HG03354 (cell line): ENCODE measurements at regions not wholly inside any gene's neighbourhood (a gene's known extent, or its start where the extent isn't known, plus 50 kb on each side); places are given as distances from the start of the nearest gene placed in this dataset.
"Not testable (repeated sequence)": the region's sequence is repeated elsewhere in the genome, so short reads cannot be mapped to it uniquely, and the experiment has no call there.

Experiments used
- ATAC-seq: cut with Tn5 transposase; IDR thresholded peaks from one replicate; pipeline ENCODE4 v1.9.1; 2021; ENCODE audit warnings: mild to moderate bottlenecking; ENCODE audit not compliant: unreplicated experiment, poor library complexity, severe bottlenecking

DNA sequence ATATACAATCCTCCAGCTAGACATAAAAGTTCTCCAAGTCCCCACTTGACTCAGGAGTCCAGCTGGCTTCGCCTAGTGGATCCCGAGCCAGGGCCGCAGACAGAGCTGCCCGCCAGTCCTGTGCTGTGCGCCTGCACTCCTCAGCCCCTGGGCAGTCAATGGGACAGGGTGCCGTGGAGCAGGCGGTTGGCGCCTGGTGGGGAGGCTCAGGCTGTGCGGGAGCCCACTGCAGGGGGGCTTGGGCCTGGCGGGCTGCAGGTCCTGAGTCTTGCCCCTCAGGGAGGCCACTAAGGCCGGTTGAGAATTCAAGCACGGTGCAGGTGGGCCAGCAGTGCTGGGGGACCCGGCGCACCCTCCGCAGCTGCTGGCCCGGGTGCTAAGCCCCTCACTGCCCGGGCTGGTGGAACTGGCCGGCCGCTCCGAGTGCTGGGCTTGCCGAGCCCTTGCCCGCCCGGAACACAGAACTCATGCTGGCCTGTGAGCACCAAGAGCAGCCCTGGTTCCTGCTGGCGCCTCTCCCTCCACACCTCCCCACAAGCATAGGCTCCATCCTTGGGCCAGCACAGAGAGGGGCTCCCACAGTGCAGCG, 884.8 kb upstream of the LRRC4C start:
- ATAC-seq, result no peak

DNA sequence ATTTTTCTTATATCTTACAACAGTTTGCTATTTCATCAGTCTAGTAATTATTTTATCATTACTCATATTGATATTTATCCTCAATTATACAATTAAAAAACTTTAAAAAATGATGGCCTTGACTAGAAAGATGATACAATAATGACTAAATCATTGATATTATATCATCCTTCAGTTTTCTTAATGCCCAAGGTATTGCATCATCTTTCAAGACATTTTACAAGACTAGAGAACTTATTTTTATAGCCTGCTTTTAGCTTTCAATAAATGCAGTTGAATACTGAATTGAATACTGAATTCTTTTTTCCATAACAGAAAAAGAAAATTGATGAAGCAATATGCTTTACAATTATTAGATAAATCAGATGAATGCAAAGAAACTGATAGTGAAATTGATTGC, 886.5 kb upstream of the LRRC4C start:
- ATAC-seq, result no peak

DNA sequence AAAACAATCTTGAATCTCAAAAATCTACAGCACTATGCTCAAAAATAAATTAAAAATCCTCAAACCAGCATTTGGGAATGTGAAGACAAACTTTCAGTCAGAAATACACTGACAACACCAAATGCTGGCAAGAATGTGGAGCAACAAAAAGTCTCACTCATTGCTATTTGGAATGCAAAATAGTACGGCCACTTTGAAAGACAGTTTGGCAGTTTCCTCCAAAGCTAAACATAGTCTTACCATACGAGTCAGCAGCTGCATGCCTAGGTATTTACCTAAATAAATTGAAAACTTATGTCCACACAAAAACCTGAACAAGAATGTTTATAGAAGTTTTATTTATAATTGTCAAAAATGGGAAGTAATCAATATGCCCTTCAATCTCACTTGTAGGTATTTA, 904.2 kb upstream of the LRRC4C start:
- ATAC-seq, result no peak

DNA sequence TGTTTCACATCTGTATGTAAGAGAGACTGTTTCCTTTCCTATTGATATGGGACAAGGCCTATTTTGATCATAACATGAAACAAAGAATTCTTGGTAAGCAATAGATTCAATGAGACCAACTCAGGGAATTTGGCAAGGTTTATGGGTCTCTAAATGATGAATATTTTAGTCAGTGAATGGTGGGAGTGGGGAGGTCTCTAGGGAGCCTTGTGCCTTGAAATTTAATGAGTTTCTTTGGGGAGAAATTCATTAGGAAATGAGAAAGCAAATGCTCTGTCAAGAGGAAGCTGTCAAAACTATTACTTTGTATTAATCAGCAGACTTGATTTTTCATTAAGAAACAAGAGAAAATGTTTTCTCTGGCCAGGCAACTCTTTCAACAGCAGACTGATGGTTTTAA, 921.7 kb upstream of the API5 start:
- ATAC-seq, result no peak

DNA sequence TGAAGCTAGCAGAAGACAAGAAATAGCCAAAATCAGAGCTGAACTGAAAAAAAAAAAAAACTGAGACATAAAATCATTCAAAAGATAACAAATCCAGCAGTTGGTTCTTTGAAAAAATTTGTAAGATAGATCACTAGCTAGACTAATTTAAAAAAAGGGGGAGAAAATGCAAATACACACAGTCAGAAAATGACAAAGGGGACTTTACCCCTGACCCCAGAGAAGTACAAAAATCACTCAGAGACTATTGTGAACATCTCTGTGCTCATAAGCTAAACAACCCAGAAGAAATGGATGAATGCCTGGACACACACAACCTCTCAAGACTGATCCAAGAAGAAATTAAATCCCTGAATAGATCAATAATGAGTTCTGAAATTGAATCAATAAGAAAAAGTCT, 914.3 kb upstream of the API5 start:
- ATAC-seq, result no peak

DNA sequence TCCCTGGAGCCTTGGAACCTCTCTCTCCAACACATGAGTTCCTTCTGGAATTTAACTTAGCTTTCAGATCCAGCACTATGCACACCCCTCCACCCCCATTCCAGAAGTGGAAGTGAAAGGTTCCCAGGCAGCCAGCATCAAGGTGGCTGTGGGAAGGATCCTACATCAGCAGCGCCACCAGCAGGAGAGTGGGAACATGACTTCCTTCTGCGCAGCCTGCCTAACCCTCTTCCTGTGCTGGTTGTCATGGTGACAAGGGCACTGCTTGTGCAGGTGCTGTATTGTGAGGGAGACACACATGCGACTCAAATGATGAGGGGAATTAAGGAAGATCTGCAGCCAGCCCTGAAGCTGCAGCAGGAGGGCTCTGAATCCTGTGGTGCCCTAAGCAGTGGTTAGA, 904.5 kb upstream of the API5 start:
- no peak for ATAC-seq

DNA sequence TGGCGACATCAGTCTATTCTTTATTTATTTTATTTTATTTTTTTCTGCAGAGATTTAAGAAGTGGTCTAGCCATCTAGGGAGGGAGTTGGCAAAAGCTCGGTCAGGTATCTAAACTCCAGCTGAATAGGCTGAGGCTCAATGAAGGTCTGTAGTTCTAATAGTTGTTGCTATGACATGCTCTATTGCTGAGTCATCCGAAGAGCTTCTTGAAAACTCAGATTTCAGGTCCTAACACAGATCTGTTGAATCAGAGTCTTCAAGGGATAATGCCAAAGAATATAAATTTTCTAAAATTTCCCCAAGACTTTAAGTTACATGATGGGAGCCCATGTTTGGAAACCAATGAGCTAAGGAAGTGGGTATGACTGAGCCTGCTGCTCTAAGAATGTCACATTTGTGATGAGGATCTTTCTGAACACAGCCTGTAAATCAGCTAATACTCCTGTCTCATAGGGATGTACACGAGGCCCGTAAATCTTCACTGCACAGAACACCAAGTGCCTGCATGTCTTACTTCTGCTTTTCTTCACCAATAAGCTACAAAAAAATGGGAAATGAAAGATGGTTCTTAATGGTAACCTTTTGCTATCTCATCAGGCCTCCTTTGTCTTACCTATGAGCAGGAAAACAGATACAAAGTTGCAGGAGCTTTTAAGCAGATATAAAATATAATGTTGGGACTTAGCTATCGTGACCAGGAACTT, 901.4 kb upstream of the API5 start:
- no peak for ATAC-seq

DNA sequence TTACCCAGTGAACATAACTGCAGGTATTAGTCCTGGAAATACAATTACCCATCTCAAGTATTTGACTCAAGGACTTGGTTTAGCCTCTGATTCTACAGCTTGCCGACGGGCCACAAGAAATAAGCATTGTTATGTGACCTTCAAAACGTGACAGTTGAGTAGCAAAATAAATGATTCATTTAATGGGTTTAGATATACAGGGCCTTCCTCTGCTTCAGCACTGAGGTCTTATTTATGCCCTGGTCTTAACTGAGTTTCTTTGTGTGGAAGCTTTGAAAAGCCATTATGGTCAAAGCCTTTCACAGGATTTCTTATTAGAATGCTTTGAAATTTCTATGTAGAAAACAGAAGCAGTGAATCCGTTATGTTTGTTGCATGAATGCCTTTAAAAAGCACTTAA, 899.2 kb upstream of the API5 start:
- no peak for ATAC-seq

DNA sequence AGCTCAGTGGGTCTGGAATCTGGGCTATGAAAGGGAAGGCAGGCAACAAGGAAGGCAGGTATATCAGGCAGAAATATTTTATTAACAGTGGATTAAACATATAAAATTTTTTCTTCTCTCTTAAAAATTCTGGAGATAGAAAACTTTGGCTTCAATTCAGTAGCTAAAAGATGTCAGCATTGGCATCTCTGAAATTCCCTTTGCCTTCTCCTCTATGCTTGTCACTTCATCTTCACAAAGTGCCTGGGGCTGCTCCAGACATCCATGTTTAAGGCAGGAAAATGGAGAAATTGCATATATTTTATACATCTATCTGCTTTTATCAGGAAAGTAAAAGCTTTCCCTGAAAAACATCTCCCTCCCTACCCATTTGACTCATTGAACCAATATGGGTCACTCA, 894.1 kb upstream of the API5 start:
- ATAC-seq, result no peak

DNA sequence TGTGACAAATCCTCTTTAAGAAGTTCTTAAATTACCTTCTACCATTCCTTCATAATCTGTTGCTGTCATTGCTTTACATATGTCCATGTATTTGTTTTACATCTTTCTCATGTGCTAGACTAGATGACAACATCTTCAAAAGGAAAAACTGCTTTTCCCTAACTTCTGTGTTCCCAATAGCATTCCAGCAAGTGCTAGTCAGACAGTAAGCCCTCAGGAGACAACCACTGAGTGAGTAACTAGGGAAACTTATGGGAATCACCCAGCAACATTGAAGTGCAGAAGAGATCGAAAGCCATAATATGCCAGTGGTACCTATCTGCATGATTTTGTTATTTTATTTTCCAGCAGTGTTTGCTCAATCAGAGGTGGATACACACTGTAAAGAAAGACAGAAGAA, 889.7 kb upstream of the API5 start:
- ATAC-seq, result no peak

DNA sequence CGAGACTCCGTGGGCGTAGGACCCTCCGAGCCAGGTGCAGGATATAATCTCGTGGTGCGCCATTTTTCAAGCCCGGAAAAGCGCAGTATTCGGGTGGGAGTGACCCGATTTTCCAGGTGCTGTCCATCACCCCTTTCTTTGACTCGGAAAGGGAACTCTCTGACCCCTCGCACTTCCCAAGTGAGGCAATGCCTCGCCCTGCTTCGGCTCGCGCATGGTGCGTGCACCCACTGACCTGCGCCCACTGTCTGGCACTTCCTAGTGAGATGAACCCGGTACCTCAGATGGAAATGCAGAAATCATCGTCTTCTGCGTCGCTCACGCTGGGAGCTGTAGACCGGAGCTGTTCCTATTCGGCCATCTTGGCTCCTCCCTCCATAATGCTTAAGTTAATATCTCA, 876.9 kb upstream of the API5 start:
- not testable (repeated sequence) for ATAC-seq

DNA sequence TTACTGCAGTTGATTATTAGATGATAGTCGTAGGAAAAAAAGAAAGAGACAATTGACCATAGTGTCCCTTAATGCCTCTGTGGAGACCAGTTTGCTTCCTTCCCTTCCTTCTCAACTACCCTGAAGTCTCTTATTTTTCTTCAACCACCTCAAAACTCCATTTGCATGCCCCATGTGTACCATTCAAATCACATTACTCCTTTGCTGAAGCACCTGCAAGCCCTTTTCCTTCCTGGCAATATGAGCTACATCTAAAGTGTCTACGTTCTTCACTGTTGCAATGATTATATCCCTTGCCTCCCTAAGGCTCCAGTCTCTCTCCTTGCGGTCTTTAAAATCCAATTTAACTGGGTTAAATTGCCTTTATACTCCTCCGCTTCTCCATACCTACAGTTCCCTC, 867.4 kb upstream of the API5 start:
- ATAC-seq, result no peak

DNA sequence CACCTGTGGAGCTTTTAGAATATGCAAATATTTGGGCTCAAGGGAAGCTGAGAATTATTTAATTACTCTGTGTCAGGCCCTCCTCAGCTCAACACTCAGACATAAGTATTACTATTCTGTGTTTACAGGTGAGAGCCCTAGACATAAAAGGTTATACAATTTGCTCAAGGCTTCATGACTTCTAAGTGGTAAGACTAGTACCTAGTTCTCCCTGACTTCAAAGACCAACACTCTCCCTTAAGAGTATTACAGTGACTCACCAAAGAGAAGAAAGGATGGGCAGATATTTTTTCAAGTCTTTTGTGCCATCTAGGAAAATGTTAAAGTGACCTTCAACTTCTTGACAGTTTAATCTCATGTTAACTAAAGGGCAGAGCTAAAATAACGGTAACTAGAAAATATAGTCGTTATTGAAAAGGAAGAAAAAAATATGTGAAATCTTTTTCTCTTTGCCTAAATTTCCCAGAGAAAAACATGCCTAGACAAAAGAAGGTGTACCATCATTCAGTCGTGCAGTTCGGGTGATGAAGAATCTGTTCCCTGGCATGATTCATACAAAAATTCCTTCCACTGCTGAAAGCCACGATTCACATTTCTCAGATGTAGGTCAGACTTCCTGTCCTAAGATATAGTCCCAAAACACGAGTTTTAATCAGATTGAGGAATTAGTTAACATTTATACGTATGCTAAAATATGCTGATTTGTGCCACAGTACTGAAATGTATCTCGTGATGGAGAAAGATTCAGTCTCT, 849.1 kb upstream of the API5 start:
- no peak for ATAC-seq

DNA sequence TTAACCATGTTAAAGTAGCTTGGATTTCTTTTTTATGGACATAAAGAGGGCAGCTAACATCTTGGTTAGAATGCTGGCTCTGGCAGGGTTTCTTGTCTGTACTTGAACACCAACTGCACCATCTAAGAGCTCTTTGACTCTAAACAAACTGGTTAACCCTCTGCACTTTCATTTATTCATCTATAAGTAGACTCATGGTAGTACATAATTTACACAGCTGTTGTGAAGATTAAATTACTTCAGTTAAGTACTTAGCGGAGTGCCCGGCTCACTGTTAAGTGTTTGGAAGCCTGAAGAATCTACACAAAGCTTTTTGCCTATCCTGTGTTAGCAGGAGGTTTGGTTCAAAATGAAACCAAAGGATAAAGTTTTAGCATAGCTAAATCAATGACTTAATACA, 846.2 kb upstream of the API5 start:
- no peak for ATAC-seq

DNA sequence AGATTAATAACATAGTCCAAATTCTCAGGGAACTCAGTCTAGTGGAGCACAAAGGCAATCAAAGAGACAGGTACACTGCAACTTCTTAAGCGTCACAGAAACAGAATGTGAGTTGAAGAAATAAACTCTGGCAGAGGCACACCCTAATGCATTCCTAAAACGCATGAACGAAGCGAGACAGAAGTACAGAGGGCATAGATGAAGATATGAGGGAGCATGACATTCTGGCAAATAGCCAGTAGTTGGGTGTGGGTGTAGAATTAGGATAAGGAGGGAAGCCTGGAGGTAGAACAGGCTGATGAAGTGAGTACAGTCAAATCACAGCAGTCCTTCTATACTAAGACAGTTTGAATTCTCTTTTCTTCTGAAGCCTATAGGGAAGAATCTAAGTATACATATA, 838.7 kb upstream of the API5 start:
- ATAC-seq, result no peak

DNA sequence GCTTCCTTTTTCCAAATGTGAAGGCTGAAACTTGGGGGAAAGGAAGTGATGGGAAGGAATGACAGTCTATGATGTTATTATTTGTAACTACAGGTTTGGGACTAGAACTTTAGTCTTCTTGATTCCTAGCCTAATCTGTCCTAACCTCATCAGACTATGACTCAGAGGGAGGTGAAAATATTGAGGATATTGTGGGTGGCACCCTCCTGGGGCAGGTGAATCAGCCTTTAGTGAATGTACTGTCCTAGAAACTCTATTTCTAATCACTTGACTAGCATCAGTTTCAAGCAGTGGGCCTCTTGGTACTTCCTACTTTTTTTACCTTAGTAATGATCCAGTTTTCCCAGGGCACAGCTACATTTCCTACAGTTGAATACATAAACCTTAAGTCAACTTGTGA, 829.0 kb upstream of the API5 start:
- no peak for ATAC-seq

DNA sequence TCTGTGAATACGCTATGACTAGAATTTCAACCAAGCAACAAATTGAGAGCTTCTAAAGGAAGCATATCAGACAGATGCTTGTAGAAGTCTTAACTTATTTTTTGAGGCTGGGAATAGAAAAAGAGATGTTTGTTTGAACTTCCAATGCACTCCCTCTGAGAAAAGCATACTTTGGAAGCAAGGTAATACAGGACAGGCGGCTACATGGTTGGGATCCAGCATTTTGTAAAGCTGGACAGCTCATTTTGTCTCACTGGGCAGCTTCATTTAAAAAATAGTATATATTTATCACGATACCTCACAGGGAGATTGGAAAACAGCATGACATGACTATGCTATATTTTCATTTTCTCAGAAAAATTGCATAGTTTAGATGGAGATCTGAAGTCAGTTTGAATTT, 821.3 kb upstream of the API5 start:
- no peak for ATAC-seq

DNA sequence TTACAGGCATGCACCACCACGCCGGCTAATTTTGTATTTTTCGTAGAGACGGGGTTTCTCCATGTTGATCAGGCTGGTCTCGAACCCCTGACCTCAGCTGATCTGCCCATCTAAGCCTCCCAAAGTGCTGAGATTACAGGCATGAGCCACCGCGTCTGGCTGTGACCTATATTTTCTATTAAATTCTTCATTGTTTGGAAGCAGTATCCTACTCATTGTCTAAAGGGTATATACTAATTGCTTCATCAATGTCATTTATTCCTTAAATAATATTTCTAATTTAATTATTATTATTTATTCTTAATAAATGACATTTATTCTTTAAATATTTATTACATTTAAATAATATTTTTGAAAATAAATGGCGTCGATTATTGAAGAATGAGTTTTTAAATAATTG, 817.3 kb upstream of the API5 start:
- ATAC-seq, result no peak

DNA sequence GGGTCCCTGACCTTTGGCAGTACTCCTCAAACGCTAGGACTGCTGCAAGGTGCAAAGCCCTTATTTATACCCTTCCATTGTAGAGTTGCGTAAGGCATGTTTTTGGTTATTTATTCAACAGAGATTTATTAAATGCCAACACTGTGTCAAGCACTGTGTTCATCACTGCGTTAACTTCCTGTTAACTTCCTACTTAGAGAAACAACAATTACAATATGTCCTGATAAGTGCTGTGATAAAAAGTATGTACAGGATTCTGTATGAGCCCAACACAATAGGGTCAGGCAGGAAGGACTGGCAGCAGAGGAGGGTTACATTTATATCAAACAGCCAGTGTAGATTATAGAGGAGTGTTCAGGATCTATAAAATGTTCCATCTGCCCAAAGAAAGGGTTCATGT, 812.8 kb upstream of the API5 start:
- ATAC-seq, result no peak

DNA sequence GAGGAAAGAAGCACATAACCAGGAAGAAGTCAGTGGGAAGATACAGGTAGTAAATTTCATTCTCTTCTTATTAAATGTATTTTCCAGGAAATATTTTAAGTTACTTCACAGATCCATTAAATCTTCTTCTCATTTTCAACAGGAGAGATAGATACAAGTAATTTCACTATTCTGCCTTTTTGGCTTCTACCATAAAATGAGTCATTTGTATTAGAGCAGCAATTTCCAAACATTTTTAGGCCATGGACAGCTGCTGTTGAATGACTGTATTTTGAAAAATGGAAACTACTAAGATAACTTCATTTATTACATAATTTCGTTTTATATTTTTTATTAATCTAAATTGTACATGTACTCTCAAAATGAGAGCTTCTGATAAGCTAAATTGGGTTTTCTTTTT, 809.6 kb upstream of the API5 start:
- no peak for ATAC-seq

DNA sequence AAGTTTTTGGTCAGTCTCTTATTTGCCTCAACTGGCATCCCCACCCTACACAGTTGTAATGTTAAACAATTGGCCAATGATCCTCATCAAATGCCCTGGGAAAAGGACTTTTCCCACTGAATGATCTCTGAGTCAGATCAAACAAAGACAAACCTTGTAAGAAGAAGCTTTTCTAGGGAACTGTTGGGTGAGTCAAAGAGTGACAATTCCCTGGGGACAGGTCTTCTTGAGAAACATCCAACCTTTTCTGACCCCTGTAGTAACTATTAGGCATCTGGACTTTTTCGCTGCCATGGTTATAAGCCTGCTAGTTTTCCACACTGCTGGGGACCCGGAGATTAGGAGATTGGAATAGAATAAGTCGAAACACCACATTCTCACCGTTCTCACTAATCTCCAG, 789.8 kb upstream of the API5 start:
- ATAC-seq, result no peak
